ENCODE measurements at regions not wholly inside any gene's neighbourhood (a gene's known extent, or its start where the extent isn't known, plus 50 kb on each side); places are given as distances from the start of the nearest gene placed in this dataset.

- no peaks in the 10 kb centered on the region for H3K27me3 Mint-ChIP-seq (ENCODE audit: unreplicated experiment)
- TF ChIP-seq CTCF (IDR thresholded peaks at IDR 0.05; ENCODE audit: partially characterized antibody, unreplicated experiment) = no peak
- H3K9me3 Mint-ChIP-seq (ENCODE audit: unreplicated experiment) = no peaks in the 10 kb centered on the region
- no peak overlapping the region for H3K27ac Mint-ChIP-seq (ENCODE audit: unreplicated experiment)
- DNase-seq = no peak
- peaks cover 9% of the 10 kb centered on the region for H3K4me1 Mint-ChIP-seq (ENCODE audit: low read depth, unreplicated experiment)
- no peaks in the 10 kb centered on the region for H3K36me3 Mint-ChIP-seq (ENCODE audit: unreplicated experiment)
- no peak overlapping the region for H3K4me3 Mint-ChIP-seq (ENCODE audit: unreplicated experiment)
These were observed 248.0 kb downstream of the PLPP3 start for GRCh38 chr1:56331207-56331891.

DNA sequence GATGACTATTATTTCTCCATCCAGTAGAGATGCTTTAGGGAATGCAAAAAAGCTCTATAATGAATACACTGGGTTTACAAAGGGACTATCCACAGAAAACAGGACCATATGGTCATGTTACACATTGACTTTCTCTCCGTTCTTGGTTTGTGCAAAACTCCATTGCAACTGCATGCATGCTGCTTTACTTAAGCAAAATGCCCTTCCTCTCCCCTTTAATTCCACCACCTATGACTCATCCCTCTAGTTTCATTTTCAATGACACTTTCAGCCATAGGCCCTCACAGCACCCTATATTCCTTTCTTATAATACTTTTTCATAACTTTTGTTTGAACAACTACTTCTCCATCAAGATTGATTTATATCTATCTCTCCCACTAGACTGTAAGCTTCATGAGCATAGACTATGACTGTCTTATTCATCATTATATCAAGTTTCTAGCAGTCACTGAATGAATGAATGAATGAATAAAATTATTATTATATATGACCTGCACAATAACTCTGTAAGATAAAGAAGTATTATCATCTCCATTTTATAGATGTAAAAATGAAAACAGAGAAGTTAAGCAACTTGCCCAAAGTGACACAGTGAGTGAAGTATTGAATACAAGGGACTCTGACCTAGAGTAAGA is 248.9 kb downstream of the PLPP3 start:
- no peaks in the 10 kb centered on the region for H3K36me3 Mint-ChIP-seq (ENCODE audit: unreplicated experiment)

GRCh38 chr1:56329970-56330369 is 249.4 kb downstream of the PLPP3 start:
- no peaks in the 10 kb centered on the region for H3K36me3 Mint-ChIP-seq (ENCODE audit: unreplicated experiment)
- no peak for DNase-seq
- H3K27me3 Mint-ChIP-seq (ENCODE audit: unreplicated experiment) = no peaks in the 10 kb centered on the region
- H3K4me1 Mint-ChIP-seq (ENCODE audit: low read depth, unreplicated experiment) = peaks cover 5% of the 10 kb centered on the region
- H3K27ac Mint-ChIP-seq (ENCODE audit: unreplicated experiment) = no peak overlapping the region
- no peak for TF ChIP-seq CTCF (IDR thresholded peaks at IDR 0.05; ENCODE audit: partially characterized antibody, unreplicated experiment)
- no peaks in the 10 kb centered on the region for H3K9me3 Mint-ChIP-seq (ENCODE audit: unreplicated experiment)
- H3K4me3 Mint-ChIP-seq (ENCODE audit: unreplicated experiment) = no peak overlapping the region

More for the DNA sequence above, 248.9 kb downstream of the PLPP3 start:
- no peaks in the 10 kb centered on the region for H3K27me3 Mint-ChIP-seq (ENCODE audit: unreplicated experiment)
- H3K4me1 Mint-ChIP-seq (ENCODE audit: low read depth, unreplicated experiment) = peaks cover 9% of the 10 kb centered on the region
- H3K9me3 Mint-ChIP-seq (ENCODE audit: unreplicated experiment) = no peaks in the 10 kb centered on the region
- H3K4me3 Mint-ChIP-seq (ENCODE audit: unreplicated experiment) = no peak overlapping the region
- no peak for TF ChIP-seq CTCF (IDR thresholded peaks at IDR 0.05; ENCODE audit: partially characterized antibody, unreplicated experiment)
- H3K27ac Mint-ChIP-seq (ENCODE audit: unreplicated experiment) = no peak overlapping the region
- no peak for DNase-seq

DNA sequence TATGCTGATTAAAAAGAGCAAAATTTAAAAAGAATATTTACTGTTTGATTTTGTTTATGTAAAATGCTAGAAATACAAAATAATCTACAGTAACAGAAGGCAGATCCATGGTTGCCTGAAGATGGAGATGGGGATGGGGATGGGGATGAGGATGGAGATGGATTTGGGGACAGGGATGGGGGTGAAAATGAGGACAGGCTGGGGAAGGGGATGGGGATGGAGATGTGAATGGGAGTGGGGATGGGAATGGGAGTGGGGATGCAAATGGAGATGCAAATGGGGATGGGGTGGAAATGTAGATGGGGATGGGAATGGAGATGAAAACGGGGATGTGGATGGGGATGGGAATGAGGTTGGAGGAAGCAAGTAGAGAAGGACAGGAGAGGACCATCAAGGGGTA is 252.2 kb downstream of the PLPP3 start:
- H3K4me1 Mint-ChIP-seq (ENCODE audit: low read depth, unreplicated experiment) = peaks cover 4% of the 10 kb centered on the region
- DNase-seq = no peak
- TF ChIP-seq CTCF (IDR thresholded peaks at IDR 0.05; ENCODE audit: partially characterized antibody, unreplicated experiment) = no peak
- no peaks in the 10 kb centered on the region for H3K9me3 Mint-ChIP-seq (ENCODE audit: unreplicated experiment)
- H3K4me3 Mint-ChIP-seq (ENCODE audit: unreplicated experiment) = no peak overlapping the region
- H3K27ac Mint-ChIP-seq (ENCODE audit: unreplicated experiment) = no peak overlapping the region
- H3K27me3 Mint-ChIP-seq (ENCODE audit: unreplicated experiment) = no peaks in the 10 kb centered on the region
- no peaks in the 10 kb centered on the region for H3K36me3 Mint-ChIP-seq (ENCODE audit: unreplicated experiment)

DNA sequence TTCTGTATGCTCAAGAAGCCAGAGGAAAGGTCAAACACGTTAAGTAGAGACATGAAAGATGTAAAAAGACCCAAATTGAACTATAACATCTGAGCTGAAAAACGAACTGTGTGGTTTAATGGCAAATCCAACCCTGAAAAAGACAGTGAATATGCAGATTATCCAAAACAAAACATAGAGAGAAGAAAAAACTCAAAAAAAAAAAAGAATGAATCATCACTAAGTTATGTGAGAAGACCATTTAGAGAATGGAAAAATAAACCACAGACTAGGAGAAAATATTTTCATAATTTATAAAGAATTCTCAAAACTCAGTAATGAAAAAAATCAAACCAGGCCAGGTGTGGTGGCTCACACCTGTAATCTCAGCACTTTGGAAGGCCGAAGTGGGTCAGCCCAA is 253.3 kb downstream of the PLPP3 start:
- Mint-ChIP-seq H3K27me3 (ENCODE audit: unreplicated experiment) (no peaks in the 10 kb centered on the region), H3K4me1 (ENCODE audit: low read depth, unreplicated experiment) (peaks cover 4% of the 10 kb centered on the region), H3K27ac (ENCODE audit: unreplicated experiment) (no peak overlapping the region), H3K4me3 (ENCODE audit: unreplicated experiment) (no peak overlapping the region), H3K36me3 (ENCODE audit: unreplicated experiment) (no peaks in the 10 kb centered on the region), H3K9me3 (ENCODE audit: unreplicated experiment) (no peaks in the 10 kb centered on the region)
- TF ChIP-seq CTCF (IDR thresholded peaks at IDR 0.05; ENCODE audit: partially characterized antibody, unreplicated experiment) = no peak
- DNase-seq = no peak

Measured in glutamatergic neuron (in vitro differentiated cells).